HepG2 (cell line): ENCODE measurements at regions not wholly inside any gene's neighbourhood (a gene's known extent, or its start where the extent isn't known, plus 50 kb on each side); places are given as distances from the start of the nearest gene placed in this dataset.

Experiments used
- HNF4A ChIP-seq: sonication (generic); formaldehyde crosslinking; IDR thresholded peaks from 2 replicates; pipeline ENCODE4 v1.4.0; 2020; ENCODE audit warnings: missing genetic modification reagents
- KIAA2018 ChIP-seq: sonication (generic); formaldehyde crosslinking; IDR thresholded peaks from 2 replicates; pipeline ENCODE4 v1.5.0; 2020; ENCODE audit warnings: mild to moderate bottlenecking, missing genetic modification reagents, borderline replicate concordance
- RXRA ChIP-seq: sonication (generic); formaldehyde crosslinking; IDR thresholded peaks from 2 replicates; pipeline ENCODE4 v1.5.1; 2020; ENCODE audit warnings: missing genetic modification reagents
- ZFP36 ChIP-seq: fragments of 150-350 bp; IDR thresholded peaks from 2 replicates; pipeline ENCODE4 v1.6.1; 2018; ENCODE audit warnings: borderline replicate concordance, low read length, low read depth; ENCODE audit not compliant: partially characterized antibody
- ZNF367 ChIP-seq: sonication (generic); formaldehyde crosslinking; IDR thresholded peaks from 2 replicates; pipeline ENCODE4 v1.4.0; 2020; ENCODE audit warnings: missing genetic modification reagents, borderline replicate concordance
- ZNF605 ChIP-seq: sonication (generic); formaldehyde crosslinking; IDR thresholded peaks from 2 replicates; pipeline ENCODE4 v1.8.0; 2022; ENCODE audit warnings: mild to moderate bottlenecking, missing genetic modification reagents
- ZNF883 ChIP-seq: sonication (generic); formaldehyde crosslinking; IDR thresholded peaks from 2 replicates; pipeline ENCODE4 v1.5.1; 2020; ENCODE audit warnings: mild to moderate bottlenecking, missing genetic modification reagents; ENCODE audit errors: not compliant biosample characterization
- TF ChIP-seq, protein P1 (sequence below): sonication (generic); formaldehyde crosslinking; IDR thresholded peaks from 2 replicates; pipeline ENCODE4 v1.4.0; 2020; ENCODE audit warnings: missing genetic modification reagents

DNA sequence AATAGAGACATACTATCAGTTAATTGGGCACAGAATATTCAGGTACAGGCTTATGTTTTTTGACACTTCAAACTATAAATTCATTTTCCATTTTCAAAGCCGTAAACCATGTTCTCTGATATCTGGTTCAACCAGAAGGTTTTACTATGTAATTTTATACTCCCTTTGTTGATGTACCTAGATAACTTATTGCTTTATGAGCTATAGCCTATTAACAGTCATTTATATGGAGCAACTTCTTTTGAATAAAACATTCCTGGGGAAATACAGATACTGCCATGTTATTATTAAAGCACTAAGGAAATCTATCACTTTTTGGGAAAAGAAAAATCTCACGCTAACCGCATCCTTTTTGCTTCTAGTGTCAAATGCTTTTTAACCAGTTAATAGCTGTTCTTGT, 505.6 kb downstream of the PYDC2 start (continued):
- no peak for TF ChIP-seq KIAA2018 (CRISPR knock-in tag)
- TF ChIP-seq, protein P1, sequence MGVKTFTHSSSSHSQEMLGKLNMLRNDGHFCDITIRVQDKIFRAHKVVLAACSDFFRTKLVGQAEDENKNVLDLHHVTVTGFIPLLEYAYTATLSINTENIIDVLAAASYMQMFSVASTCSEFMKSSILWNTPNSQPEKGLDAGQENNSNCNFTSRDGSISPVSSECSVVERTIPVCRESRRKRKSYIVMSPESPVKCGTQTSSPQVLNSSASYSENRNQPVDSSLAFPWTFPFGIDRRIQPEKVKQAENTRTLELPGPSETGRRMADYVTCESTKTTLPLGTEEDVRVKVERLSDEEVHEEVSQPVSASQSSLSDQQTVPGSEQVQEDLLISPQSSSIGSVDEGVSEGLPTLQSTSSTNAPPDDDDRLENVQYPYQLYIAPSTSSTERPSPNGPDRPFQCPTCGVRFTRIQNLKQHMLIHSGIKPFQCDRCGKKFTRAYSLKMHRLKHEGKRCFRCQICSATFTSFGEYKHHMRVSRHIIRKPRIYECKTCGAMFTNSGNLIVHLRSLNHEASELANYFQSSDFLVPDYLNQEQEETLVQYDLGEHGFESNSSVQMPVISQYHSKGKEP (CRISPR knock-in tag), result no peak
- no peak for TF ChIP-seq ZFP36
- no peak for TF ChIP-seq ZNF367 (CRISPR knock-in tag)
- TF ChIP-seq RXRA (CRISPR knock-in tag), result no peak
- no peak for TF ChIP-seq ZNF605 (CRISPR knock-in tag)
- TF ChIP-seq ZNF883 (CRISPR knock-in tag), result no peak
- no peak for TF ChIP-seq HNF4A
- TF ChIP-seq, all 625 proteins: peak for 0
